GM10248 (cell line): ENCODE measurements at regions not wholly inside any gene's neighbourhood (a gene's known extent, or its start where the extent isn't known, plus 50 kb on each side); places are given as distances from the start of the nearest gene placed in this dataset.

Experiments used
- CTCF ChIA-PET: fragments of 300-600 bp; sonication (Branson Sonifier 250); formaldehyde crosslinking; extraction: SDS; loops from one replicate; lab custom pipeline; 2021; ENCODE audit warnings: antibody characterized with exemption; lab: Yijun Ruan, JAX
- POLR2A ChIA-PET: fragments of 350-650 bp; sonication (Branson Sonifier 250); formaldehyde crosslinking; extraction: SDS; loops from one replicate; lab custom pipeline; 2020; ENCODE audit warnings: antibody characterized with exemption; lab: Yijun Ruan, JAX
- DNase-seq: peaks from one replicate; pipeline ENCODE4 v3.0.0; 2012; ENCODE audit errors: extremely low spot score
- CTCF ChIP-seq: IDR thresholded peaks from 2 replicates; pipeline ENCODE4 v1.5.1; 2012; ENCODE audit warnings: mild to moderate bottlenecking, low read depth; ENCODE audit errors: extremely low read depth, missing control alignments, control extremely low read depth

GRCh38 chr1:188089015-188089414, 1260.3 kb downstream of the PLA2G4A start:
- CTCF ChIA-PET = interaction anchor here (1.0 to 1.7 kb wide), 5 partner anchors 9 to 35 kb away, joined by 3 to 8 read pairs (median 4); no protein-coding TSS in a partner anchor
- DNase-seq = no peak
- TF ChIP-seq CTCF = no peak
- POLR2A ChIA-PET = no interaction called here

GRCh38 chr1:188089461-188089860, 1260.7 kb downstream of the PLA2G4A start:
- POLR2A ChIA-PET = no interaction called here
- no peak for TF ChIP-seq CTCF
- CTCF ChIA-PET = interaction anchor here (1.0 to 1.7 kb wide), 2 partner anchors 9 to 11 kb away, joined by 3 to 4 read pairs; no protein-coding TSS in a partner anchor
- no peak for DNase-seq

- POLR2A ChIA-PET = no interaction called here
- CTCF ChIA-PET = no interaction called here
- no peak for TF ChIP-seq CTCF
- DNase-seq = no peak
Measured at GRCh38 chr1:188096521-188096920, 1267.8 kb downstream of the PLA2G4A start.

GRCh38 chr1:188117436-188117835, 1288.7 kb downstream of the PLA2G4A start:
- DNase-seq = no peak
- no peak for TF ChIP-seq CTCF
- POLR2A ChIA-PET = no interaction called here
- CTCF ChIA-PET = interaction anchor here (1.1 to 1.7 kb wide), 2 partner anchors 8 to 14 kb away, joined by 4 to 5 read pairs; no protein-coding TSS in a partner anchor

- POLR2A ChIA-PET = no interaction called here
- no peak for DNase-seq
- TF ChIP-seq CTCF = no peak
- CTCF ChIA-PET = no interaction called here
Measured at GRCh38 chr1:188122646-188123045, 1293.9 kb downstream of the PLA2G4A start.

- ChIA-PET POLR2A (no interaction called here), CTCF (interaction anchor here (1.1 kb wide), 1 partner anchor 199 kb away, joined by 3 read pairs; no protein-coding TSS in a partner anchor)
- no peak for TF ChIP-seq CTCF
- no peak for DNase-seq
Measured at GRCh38 chr1:188127507-188127906, 1298.8 kb downstream of the PLA2G4A start.

GRCh38 chr1:188128761-188129160, 1300.0 kb downstream of the PLA2G4A start:
- ChIA-PET POLR2A (no interaction called here), CTCF (interaction anchor here (1.4 kb wide), 1 partner anchor 205 kb away, joined by 3 read pairs; no protein-coding TSS in a partner anchor)
- no peak for TF ChIP-seq CTCF
- no peak for DNase-seq
